ENCODE measurements at regions not wholly inside any gene's neighbourhood (a gene's known extent, or its start where the extent isn't known, plus 50 kb on each side); places are given as distances from the start of the nearest gene placed in this dataset.
"Not testable (repeated sequence)": the region's sequence is repeated elsewhere in the genome, so short reads cannot be mapped to it uniquely, and the experiment has no call there.

- no peak for DNase-seq (ENCODE audit: low spot score)
These were observed 196.0 kb downstream of the BTBD3 start for GRCh38 chr20:12113468-12114371.

GRCh38 chr20:12129114-12129513 lies 211.4 kb downstream of the BTBD3 start:
- DNase-seq (ENCODE audit: low spot score): not testable (repeated sequence)

GRCh38 chr20:12129532-12129931 lies 211.8 kb downstream of the BTBD3 start:
- not testable (repeated sequence) for DNase-seq (ENCODE audit: low spot score)

- no peak for DNase-seq (ENCODE audit: low spot score)
These were observed 213.1 kb downstream of the BTBD3 start for GRCh38 chr20:12130781-12131180.

- DNase-seq (ENCODE audit: low spot score): no peak
These were observed 215.9 kb downstream of the BTBD3 start for GRCh38 chr20:12133553-12133952.

- DNase-seq (ENCODE audit: low spot score): not testable (repeated sequence)
These were observed 228.3 kb downstream of the BTBD3 start for GRCh38 chr20:12145951-12146350.

- DNase-seq (ENCODE audit: low spot score): no peak
These were observed 235.3 kb downstream of the BTBD3 start for GRCh38 chr20:12152996-12153395.

GRCh38 chr20:12153628-12154027 lies 235.9 kb downstream of the BTBD3 start:
- no peak for DNase-seq (ENCODE audit: low spot score)

GRCh38 chr20:12156252-12156651 lies 238.6 kb downstream of the BTBD3 start:
- DNase-seq (ENCODE audit: low spot score): no peak

GRCh38 chr20:12159261-12159660 lies 241.6 kb downstream of the BTBD3 start:
- DNase-seq (ENCODE audit: low spot score): no peak

- DNase-seq (ENCODE audit: low spot score): no peak
These were observed 244.0 kb downstream of the BTBD3 start for GRCh38 chr20:12161734-12162133.

- DNase-seq (ENCODE audit: low spot score): no peak
These were observed 248.5 kb downstream of the BTBD3 start for GRCh38 chr20:12166053-12166717.

GRCh38 chr20:12170406-12170805 lies 252.7 kb downstream of the BTBD3 start:
- DNase-seq (ENCODE audit: low spot score): no peak

GRCh38 chr20:12171923-12172524 lies 254.3 kb downstream of the BTBD3 start:
- DNase-seq (ENCODE audit: low spot score): no peak

GRCh38 chr20:12173347-12174012 lies 255.8 kb downstream of the BTBD3 start:
- DNase-seq (ENCODE audit: low spot score): no peak

GRCh38 chr20:12175538-12175937 lies 257.8 kb downstream of the BTBD3 start:
- no peak for DNase-seq (ENCODE audit: low spot score)

GRCh38 chr20:12177657-12178293 lies 260.1 kb downstream of the BTBD3 start:
- DNase-seq (ENCODE audit: low spot score): peak; percentile 56

- no peak for DNase-seq (ENCODE audit: low spot score)
These were observed 262.0 kb downstream of the BTBD3 start for GRCh38 chr20:12179692-12180091.

- DNase-seq (ENCODE audit: low spot score): no peak
These were observed 262.5 kb downstream of the BTBD3 start for GRCh38 chr20:12180107-12180661.

GRCh38 chr20:12198281-12198680 lies 280.6 kb downstream of the BTBD3 start:
- DNase-seq (ENCODE audit: low spot score): no peak

- no peak for DNase-seq (ENCODE audit: low spot score)
These were observed 282.0 kb downstream of the BTBD3 start for GRCh38 chr20:12199703-12200102.

Measured in LoVo (cell line).